Body of pancreas (tissue), 4 donors: ENCODE measurements at regions not wholly inside any gene's neighbourhood (a gene's known extent, or its start where the extent isn't known, plus 50 kb on each side); places are given as distances from the start of the nearest gene placed in this dataset.

Source experiments
- POLR2A ChIP-seq, 3 donors: fragments of 450-650 bp; IDR thresholded peaks; one replicate each; pipeline ENCODE4 v1.6.1; 2016; ENCODE audit warnings: antibody characterized with exemption in 3 of 3, mild to moderate bottlenecking in 2 of 3
- TF ChIP-seq, protein P1 (sequence below), 7 experiments: fragments of 450-650 bp in 4 of 7; fragments of 200-600 bp in 3 of 7; sonication (generic) in 3 of 7; IDR thresholded peaks; one replicate each; pipeline ENCODE4 v1.5.1; 2016 to 2019; ENCODE audit warnings: antibody characterized with exemption in 7 of 7

DNA sequence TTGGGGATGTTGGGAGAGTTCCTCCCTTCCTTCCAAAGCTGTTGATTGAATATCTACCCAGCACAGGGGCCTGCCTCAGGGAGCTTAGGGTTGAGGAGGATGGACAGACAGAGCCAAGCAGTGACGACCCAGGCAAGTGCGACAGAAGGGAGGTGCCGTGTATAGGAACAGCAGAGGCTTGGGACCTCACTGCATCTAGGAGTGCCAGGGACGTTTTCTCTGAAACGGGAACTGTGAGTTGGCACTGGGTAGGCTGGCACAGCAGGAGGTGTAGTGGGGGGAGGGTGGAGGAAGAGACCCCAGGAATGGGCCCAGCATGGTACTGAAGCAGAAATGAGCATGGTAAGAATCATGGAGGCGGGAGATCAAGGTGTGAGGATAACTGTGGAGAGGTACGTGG is 55.3 kb upstream of the MGMT start:
- TF ChIP-seq, protein P1, sequence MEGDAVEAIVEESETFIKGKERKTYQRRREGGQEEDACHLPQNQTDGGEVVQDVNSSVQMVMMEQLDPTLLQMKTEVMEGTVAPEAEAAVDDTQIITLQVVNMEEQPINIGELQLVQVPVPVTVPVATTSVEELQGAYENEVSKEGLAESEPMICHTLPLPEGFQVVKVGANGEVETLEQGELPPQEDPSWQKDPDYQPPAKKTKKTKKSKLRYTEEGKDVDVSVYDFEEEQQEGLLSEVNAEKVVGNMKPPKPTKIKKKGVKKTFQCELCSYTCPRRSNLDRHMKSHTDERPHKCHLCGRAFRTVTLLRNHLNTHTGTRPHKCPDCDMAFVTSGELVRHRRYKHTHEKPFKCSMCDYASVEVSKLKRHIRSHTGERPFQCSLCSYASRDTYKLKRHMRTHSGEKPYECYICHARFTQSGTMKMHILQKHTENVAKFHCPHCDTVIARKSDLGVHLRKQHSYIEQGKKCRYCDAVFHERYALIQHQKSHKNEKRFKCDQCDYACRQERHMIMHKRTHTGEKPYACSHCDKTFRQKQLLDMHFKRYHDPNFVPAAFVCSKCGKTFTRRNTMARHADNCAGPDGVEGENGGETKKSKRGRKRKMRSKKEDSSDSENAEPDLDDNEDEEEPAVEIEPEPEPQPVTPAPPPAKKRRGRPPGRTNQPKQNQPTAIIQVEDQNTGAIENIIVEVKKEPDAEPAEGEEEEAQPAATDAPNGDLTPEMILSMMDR (IDR thresholded peaks at IDR 0.05): no peak
- no peak for TF ChIP-seq POLR2A (IDR thresholded peaks at IDR 0.05)
